ENCODE measurements at regions not wholly inside any gene's neighbourhood (a gene's known extent, or its start where the extent isn't known, plus 50 kb on each side); places are given as distances from the start of the nearest gene placed in this dataset.
"Not testable (repeated sequence)": the region's sequence is repeated elsewhere in the genome, so short reads cannot be mapped to it uniquely, and the experiment has no call there.

DNA sequence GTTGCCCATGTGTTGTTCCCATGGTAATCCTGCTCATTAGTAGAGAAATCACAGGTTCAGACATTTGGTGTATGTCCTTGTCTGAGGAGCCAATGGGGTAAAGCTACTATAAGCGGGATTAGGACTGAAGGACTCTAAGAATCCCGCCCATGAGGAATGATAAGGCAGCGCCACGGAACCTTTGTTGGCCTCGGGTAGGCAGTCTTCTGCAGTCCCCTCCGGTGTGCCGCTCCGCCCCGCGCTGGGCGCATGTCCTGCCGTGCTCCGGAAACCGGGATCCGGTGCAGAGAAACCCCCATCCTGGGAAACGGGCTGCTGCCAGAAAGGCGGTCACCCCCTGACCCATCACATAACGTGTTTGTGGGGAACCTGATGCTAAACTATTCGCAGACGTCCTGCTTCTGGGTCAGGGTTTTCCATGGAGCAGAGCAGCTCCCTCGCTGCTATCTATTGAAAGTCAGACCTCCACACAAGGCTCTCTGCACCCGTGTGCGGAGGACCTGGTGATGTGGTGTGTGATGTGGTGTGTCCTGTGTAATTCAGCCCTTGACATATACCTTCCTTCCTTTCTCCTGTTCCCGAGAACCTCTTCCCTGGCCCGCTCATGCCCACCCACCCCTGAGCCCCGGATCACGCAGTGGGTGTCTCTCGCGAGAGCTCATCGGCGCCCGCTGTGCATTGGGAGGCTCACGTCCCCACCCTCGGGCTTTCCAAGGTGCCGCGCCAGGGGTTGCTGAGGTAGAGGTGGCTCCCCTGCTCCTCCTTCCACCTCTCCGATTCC lies 220.8 kb upstream of the HSFY1 start:
- H2AFZ ChIP-seq (ENCODE audit: low read length); CTCF ChIA-PET (ENCODE audit: low intra/inter-chr PET ratio, low total read pairs); DNase-seq (ENCODE audit: low spot score); BruUV-seq (replicated peaks); H3K4me3 ChIP-seq (replicated peaks in 1 of 3; ENCODE audit: insufficient read depth in 1 of 3, low read depth in 2 of 3, low read length in 3 of 3); H3K4me2 ChIP-seq (ENCODE audit: low read depth, low read length); H3K27ac ChIP-seq (ENCODE audit: extremely low read length, insufficient read depth, low read length); H4K20me1 ChIP-seq (ENCODE audit: insufficient read depth, low read length); H3K27me3 ChIP-seq (ENCODE audit: control insufficient read depth in 1 of 2, insufficient read depth in 2 of 2, low read length in 2 of 2); H3K9ac ChIP-seq (ENCODE audit: insufficient read depth, low read depth, low read length); H3K79me2 ChIP-seq (ENCODE audit: insufficient read depth, low read length); H3K4me1 ChIP-seq (ENCODE audit: insufficient read depth, low read length); FAIRE-seq; in situ Hi-C loops (cut with HindIII; ENCODE audit: extremely low pct_ligation_motif_present, low pct_unique_long_range_greater_than_20kb); H3K9me3 ChIP-seq (ENCODE audit: low read length); intact Hi-C loops (cut with micrococcal nuclease; ENCODE audit: unreplicated experiment); POLR2A ChIA-PET; H3K36me3 ChIP-seq (replicated peaks in 1 of 2; ENCODE audit: control insufficient read depth in 1 of 2, insufficient read depth in 2 of 2, low read length in 2 of 2): not testable (repeated sequence)
- ATAC-seq: peak; percentile 87
- WGBS (ENCODE audit: low lambda C conversion rate): no CpG with 5 or more reads among the region's 37 CpGs

DNA sequence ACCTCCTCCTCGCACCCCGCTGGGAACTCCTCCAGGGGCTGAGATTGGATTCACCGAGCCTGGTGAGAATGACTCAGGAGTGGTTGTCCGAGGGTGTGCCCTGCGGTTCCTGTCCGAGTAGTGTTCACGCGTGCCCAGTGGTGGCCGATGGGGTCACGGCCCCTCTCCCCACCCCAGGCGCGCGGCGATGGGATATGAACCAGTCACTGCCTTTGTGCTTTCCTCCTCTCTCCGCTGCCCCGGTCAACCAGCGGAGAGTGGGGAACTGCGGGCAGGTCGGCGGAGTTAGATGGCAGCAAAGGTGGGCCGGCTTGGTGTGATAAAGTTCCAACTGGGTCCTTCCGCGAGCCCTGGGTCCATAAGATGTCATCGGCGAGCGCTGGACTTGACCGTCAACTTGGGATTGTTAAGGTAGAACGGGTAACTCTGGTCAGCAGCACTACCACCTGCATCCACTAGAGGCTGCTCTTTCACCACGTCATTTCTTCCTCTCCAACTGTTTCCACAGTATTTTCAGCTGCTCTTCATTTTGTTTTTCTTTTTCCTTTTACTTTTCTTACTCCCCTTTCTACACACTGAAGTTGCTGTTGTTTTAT lies 220.1 kb upstream of the HSFY1 start:
- H3K27ac ChIP-seq (ENCODE audit: extremely low read length, insufficient read depth, low read length); H3K4me2 ChIP-seq (ENCODE audit: low read depth, low read length); CTCF ChIA-PET (ENCODE audit: low intra/inter-chr PET ratio, low total read pairs); DNase-seq (ENCODE audit: low spot score); H3K36me3 ChIP-seq (replicated peaks in 1 of 2; ENCODE audit: control insufficient read depth in 1 of 2, insufficient read depth in 2 of 2, low read length in 2 of 2); H3K79me2 ChIP-seq (ENCODE audit: insufficient read depth, low read length); H2AFZ ChIP-seq (ENCODE audit: low read length); BruUV-seq (replicated peaks); POLR2A ChIA-PET; H3K4me1 ChIP-seq (ENCODE audit: insufficient read depth, low read length); in situ Hi-C loops (cut with HindIII; ENCODE audit: extremely low pct_ligation_motif_present, low pct_unique_long_range_greater_than_20kb); H4K20me1 ChIP-seq (ENCODE audit: insufficient read depth, low read length); intact Hi-C loops (cut with micrococcal nuclease; ENCODE audit: unreplicated experiment); H3K4me3 ChIP-seq (replicated peaks in 1 of 3; ENCODE audit: insufficient read depth in 1 of 3, low read depth in 2 of 3, low read length in 3 of 3); H3K9me3 ChIP-seq (ENCODE audit: low read length); H3K9ac ChIP-seq (ENCODE audit: insufficient read depth, low read depth, low read length); H3K27me3 ChIP-seq (ENCODE audit: control insufficient read depth in 1 of 2, insufficient read depth in 2 of 2, low read length in 2 of 2): not testable (repeated sequence)
- WGBS (ENCODE audit: low lambda C conversion rate): no CpG with 5 or more reads among the region's 29 CpGs
- FAIRE-seq (peak; percentile 84), ATAC-seq (peak; percentile 80)

DNA sequence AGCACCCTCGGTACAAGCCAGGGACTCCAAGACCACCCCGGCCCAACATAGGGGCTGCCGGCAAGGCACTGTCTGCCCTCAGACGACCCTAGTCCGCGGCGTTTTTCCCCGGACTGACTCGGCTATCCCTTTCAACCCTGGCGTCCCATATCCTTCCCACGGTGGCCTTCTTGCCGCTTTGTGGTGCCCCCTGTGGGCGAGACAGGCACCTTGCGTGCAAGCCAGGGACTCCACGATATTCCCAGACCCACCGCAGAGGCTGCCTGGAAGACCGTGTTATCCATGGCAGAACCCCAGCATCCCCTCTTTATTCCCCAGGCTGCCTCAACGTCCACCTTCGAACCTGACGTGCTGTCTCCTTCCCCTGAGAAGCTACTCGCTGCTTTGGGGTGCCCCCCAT lies 204.0 kb upstream of the HSFY1 start:
- H3K27ac ChIP-seq (ENCODE audit: extremely low read length, insufficient read depth, low read length); H3K36me3 ChIP-seq (replicated peaks in 1 of 2; ENCODE audit: control insufficient read depth in 1 of 2, insufficient read depth in 2 of 2, low read length in 2 of 2); H2AFZ ChIP-seq (ENCODE audit: low read length); FAIRE-seq; H3K9me3 ChIP-seq (ENCODE audit: low read length); CTCF ChIA-PET (ENCODE audit: low intra/inter-chr PET ratio, low total read pairs); DNase-seq (ENCODE audit: low spot score); intact Hi-C loops (cut with micrococcal nuclease; ENCODE audit: unreplicated experiment); H3K4me3 ChIP-seq (replicated peaks in 1 of 3; ENCODE audit: insufficient read depth in 1 of 3, low read depth in 2 of 3, low read length in 3 of 3); H4K20me1 ChIP-seq (ENCODE audit: insufficient read depth, low read length); H3K27me3 ChIP-seq (ENCODE audit: control insufficient read depth in 1 of 2, insufficient read depth in 2 of 2, low read length in 2 of 2); H3K4me1 ChIP-seq (ENCODE audit: insufficient read depth, low read length); POLR2A ChIA-PET; in situ Hi-C loops (cut with HindIII; ENCODE audit: extremely low pct_ligation_motif_present, low pct_unique_long_range_greater_than_20kb); H3K9ac ChIP-seq (ENCODE audit: insufficient read depth, low read depth, low read length); BruUV-seq (replicated peaks); H3K79me2 ChIP-seq (ENCODE audit: insufficient read depth, low read length); H3K4me2 ChIP-seq (ENCODE audit: low read depth, low read length): not testable (repeated sequence)
- peak; percentile 31; the same call in 1 of the 3 replicates for ATAC-seq
- WGBS (ENCODE audit: low lambda C conversion rate): no CpG with 5 or more reads among the region's 21 CpGs

Small RNA genes in the stretch of these regions (small RNA-seq; reads per million reads assigned to genes)
- gene RF01518 (ENCODE audit: insufficient read depth in 2 of 3, insufficient read length in 3 of 3, low read depth in 2 of 3, low replicate concordance in 1 of 3) (0 reads per million in 3 experiments), gene RNU1-95P (ENCODE audit: insufficient read depth in 2 of 3, insufficient read length in 3 of 3, low read depth in 2 of 3, low replicate concordance in 1 of 3) (0 reads per million in 3 experiments)

Measured in HepG2 (cell line).